ENCODE measurements at regions not wholly inside any gene's neighbourhood (a gene's known extent, or its start where the extent isn't known, plus 50 kb on each side); places are given as distances from the start of the nearest gene placed in this dataset.

- peaks cover 0 to 5% (median 0%) of the 10 kb centered on the region in 3 donors for H3K27me3 ChIP-seq
- no peaks in the 10 kb centered on the region for H3K36me3 ChIP-seq
- no peak overlapping the region for H3K4me3 ChIP-seq
- H3K9me3 ChIP-seq, result no peaks in the 10 kb centered on the region
- intact Hi-C loops (cut with DNase I), result no loop called here
- no peak overlapping the region for H3K27ac ChIP-seq
- WGBS, 2 donors, result 65 to 67% methylated on average over 1 of the region's 1 CpG
- no peak for TF ChIP-seq CTCF (IDR thresholded peaks at IDR 0.05)
- no peak for TF ChIP-seq POLR2A (IDR thresholded peaks at IDR 0.05)
- no peak for TF ChIP-seq POLR2AphosphoS5 (IDR thresholded peaks at IDR 0.05)
- TF ChIP-seq EP300 (IDR thresholded peaks at IDR 0.05), result no peak
- no peak for DNase-seq
- no peaks in the 10 kb centered on the region for H3K4me1 ChIP-seq
Observed at GRCh38 chr2:136308611-136309010, 190.7 kb upstream of the CXCR4 start.

DNA sequence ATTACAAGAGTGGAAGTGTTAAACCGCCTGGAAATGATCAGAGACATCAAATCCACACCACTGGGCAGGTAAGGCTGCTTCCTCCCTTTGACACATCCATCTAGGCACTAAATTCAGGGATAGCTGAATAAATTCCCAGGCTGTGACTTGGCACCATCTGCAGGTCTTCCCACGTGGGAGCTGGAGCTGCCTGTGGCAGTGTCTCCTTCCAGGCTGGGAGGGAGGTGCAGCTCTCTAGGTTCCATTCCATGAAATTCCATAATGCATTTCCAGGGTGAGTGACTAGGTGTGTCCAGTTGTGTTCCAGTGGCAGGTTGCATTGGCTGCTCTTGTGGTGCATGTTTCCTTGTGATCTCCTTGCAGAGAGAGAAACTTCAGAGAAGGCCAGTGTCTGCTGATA lies 188.9 kb upstream of the CXCR4 start:
- H3K4me1 ChIP-seq, result no peaks in the 10 kb centered on the region
- H3K27ac ChIP-seq, result no peak overlapping the region
- no peak overlapping the region for H3K4me3 ChIP-seq
- 55 to 79% methylated on average over 2 of the region's 2 CpGs for WGBS, 2 donors
- H3K27me3 ChIP-seq, result peaks cover 0 to 5% (median 0%) of the 10 kb centered on the region in 3 donors
- TF ChIP-seq CTCF (IDR thresholded peaks at IDR 0.05) (no peak), POLR2AphosphoS5 (IDR thresholded peaks at IDR 0.05) (no peak), EP300 (IDR thresholded peaks at IDR 0.05) (no peak), POLR2A (IDR thresholded peaks at IDR 0.05) (no peak)
- no peak for DNase-seq
- H3K36me3 ChIP-seq, result no peaks in the 10 kb centered on the region
- intact Hi-C loops (cut with DNase I), result no loop called here
- H3K9me3 ChIP-seq, result no peaks in the 10 kb centered on the region

DNA sequence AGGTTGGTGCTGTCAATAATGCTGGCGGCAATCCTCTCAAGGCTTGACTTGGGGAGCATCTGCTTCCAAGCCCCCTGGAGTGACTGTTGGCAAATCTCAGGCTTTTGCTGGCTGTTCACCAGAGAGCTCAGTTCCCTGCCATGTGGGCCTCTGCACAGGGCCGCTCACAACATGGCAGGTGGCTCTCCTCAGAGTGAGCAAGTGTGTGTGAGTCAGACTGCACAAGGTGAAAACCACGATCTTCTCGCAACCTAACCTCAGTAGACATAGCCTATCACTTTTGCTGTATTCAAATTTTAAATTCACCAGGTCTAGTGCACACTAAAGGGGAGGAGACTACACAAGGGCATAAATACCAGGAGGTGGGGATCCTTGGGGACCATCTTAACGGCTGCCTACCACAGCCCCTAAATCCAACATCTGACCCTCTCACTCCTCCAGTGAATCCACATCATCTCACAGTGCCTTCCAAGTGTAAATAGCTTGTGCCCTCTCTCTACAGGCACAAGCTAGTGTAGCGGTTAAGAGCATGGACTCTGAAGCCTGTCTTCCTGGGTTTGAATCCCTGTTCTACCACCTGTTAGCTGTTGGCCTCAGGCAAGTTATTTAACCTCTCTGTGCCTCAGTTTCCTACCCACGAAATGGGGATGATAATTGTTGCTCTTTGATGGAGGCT lies 187.7 kb upstream of the CXCR4 start:
- no peaks in the 10 kb centered on the region for H3K36me3 ChIP-seq
- 75% methylated on average over 7 of the region's 7 CpGs for WGBS, 2 donors
- no peaks in the 10 kb centered on the region for H3K4me1 ChIP-seq
- intact Hi-C loops (cut with DNase I), result no loop called here
- no peaks in the 10 kb centered on the region for H3K27me3 ChIP-seq
- no peaks in the 10 kb centered on the region for H3K9me3 ChIP-seq
- DNase-seq, result no peak
- H3K27ac ChIP-seq, result no peak overlapping the region
- TF ChIP-seq CTCF (IDR thresholded peaks at IDR 0.05), result no peak
- TF ChIP-seq POLR2AphosphoS5 (IDR thresholded peaks at IDR 0.05), result no peak
- TF ChIP-seq EP300 (IDR thresholded peaks at IDR 0.05), result no peak
- no peak for TF ChIP-seq POLR2A (IDR thresholded peaks at IDR 0.05)
- no peak overlapping the region for H3K4me3 ChIP-seq

GRCh38 chr2:136301006-136301405 lies 183.1 kb upstream of the CXCR4 start:
- TF ChIP-seq POLR2AphosphoS5 (IDR thresholded peaks at IDR 0.05) (no peak), POLR2A (IDR thresholded peaks at IDR 0.05) (no peak), EP300 (IDR thresholded peaks at IDR 0.05) (no peak)
- 84 to 92% methylated on average over 10 of the region's 10 CpGs for WGBS, 2 donors
- no peak overlapping the region for H3K4me3 ChIP-seq
- H3K27me3 ChIP-seq, result no peaks in the 10 kb centered on the region
- no peaks in the 10 kb centered on the region for H3K4me1 ChIP-seq
- H3K27ac ChIP-seq, result no peak overlapping the region
- DNase-seq, result no peak
- intact Hi-C loops (cut with DNase I), result no loop called here
- no peaks in the 10 kb centered on the region for H3K9me3 ChIP-seq
- no peaks in the 10 kb centered on the region for H3K36me3 ChIP-seq

DNA sequence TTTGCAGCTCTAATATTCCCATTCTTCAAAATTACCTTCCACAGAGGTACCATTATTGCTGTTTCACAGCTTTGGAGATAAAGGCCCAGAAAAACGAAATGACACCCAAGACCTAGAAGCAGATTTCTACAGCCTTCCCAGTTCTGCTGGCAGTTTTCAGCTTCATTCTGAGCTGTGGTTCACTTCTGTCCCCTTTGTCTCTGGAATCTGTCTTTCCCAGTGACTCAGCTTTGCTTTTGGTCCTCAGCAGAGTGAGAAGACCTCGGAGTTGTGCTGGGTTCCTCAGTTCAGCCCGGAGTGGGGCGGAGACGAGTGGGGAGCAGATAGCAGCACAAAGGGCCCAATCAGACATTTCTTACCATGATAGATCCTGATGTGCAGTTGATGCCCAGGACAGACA lies 180.7 kb upstream of the CXCR4 start:
- Histone ChIP-seq H3K27ac (no peak overlapping the region), H3K9me3 (no peaks in the 10 kb centered on the region), H3K27me3 (no peaks in the 10 kb centered on the region), H3K4me3 (no peak overlapping the region), H3K4me1 (no peaks in the 10 kb centered on the region), H3K36me3 (no peaks in the 10 kb centered on the region)
- TF ChIP-seq POLR2A (IDR thresholded peaks at IDR 0.05), result no peak
- TF ChIP-seq CTCF (IDR thresholded peaks at IDR 0.05), result no peak
- no peak for TF ChIP-seq POLR2AphosphoS5 (IDR thresholded peaks at IDR 0.05)
- TF ChIP-seq EP300 (IDR thresholded peaks at IDR 0.05), result no peak
- intact Hi-C loops (cut with DNase I), result no loop called here
- no peak for DNase-seq
- 72 to 91% methylated on average over 5 of the region's 5 CpGs for WGBS, 2 donors
